ENCODE measurements at regions not wholly inside any gene's neighbourhood (a gene's known extent, or its start where the extent isn't known, plus 50 kb on each side); places are given as distances from the start of the nearest gene placed in this dataset.

DNA sequence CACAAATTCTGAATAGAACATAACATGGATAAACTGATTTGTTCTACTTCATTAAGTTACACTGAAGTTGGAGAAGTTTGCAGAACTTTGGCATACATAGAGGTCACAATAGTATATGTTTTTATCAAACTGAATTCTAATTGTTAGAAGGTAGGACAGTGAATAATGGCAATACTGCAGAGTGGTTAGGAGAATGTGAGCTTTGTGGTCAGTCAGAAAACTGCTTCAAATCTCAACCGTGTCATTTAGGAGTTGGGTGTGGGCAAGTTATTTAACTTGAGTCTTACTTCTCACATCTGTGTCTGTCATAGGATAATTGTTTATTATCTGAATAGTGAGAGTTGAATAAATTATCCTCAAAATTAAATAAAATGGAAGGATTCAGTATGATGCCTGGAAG lies 374.6 kb upstream of the SYT1 start:
- Histone ChIP-seq H3K9me3 (no peaks in the 10 kb centered on the region), H3K4me1 (no peaks in the 10 kb centered on the region), H3K36me3 (no peaks in the 10 kb centered on the region), H3K4me3 (ENCODE audit: low read depth, low read length) (no peak overlapping the region), H3K27me3 (no peaks in the 10 kb centered on the region)
- DNase-seq = no peak
- TF ChIP-seq, protein P1, sequence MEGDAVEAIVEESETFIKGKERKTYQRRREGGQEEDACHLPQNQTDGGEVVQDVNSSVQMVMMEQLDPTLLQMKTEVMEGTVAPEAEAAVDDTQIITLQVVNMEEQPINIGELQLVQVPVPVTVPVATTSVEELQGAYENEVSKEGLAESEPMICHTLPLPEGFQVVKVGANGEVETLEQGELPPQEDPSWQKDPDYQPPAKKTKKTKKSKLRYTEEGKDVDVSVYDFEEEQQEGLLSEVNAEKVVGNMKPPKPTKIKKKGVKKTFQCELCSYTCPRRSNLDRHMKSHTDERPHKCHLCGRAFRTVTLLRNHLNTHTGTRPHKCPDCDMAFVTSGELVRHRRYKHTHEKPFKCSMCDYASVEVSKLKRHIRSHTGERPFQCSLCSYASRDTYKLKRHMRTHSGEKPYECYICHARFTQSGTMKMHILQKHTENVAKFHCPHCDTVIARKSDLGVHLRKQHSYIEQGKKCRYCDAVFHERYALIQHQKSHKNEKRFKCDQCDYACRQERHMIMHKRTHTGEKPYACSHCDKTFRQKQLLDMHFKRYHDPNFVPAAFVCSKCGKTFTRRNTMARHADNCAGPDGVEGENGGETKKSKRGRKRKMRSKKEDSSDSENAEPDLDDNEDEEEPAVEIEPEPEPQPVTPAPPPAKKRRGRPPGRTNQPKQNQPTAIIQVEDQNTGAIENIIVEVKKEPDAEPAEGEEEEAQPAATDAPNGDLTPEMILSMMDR (IDR thresholded peaks at IDR 0.05; ENCODE audit: low read depth, low read length) = no peak

DNA sequence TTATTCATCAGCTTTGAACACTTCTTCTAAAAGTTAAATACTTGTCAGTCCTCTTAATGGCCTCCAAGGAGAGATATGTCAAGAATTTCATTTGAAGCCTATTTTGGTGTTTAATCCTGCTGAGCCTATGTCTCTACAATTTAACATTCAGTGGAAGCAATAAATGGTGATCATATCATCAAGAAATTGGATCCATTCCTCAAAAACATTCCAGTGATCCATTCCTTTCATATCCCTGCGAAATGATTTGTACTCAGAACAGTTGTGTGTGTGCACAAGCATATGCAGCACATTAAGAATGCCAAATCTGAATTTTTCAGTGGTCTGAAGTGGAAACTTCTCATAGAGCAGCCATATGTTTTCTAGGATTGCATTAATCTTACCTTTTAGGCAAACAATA lies 373.7 kb upstream of the SYT1 start:
- no peaks in the 10 kb centered on the region for H3K9me3 ChIP-seq
- no peak overlapping the region for H3K4me3 ChIP-seq (ENCODE audit: low read depth, low read length)
- TF ChIP-seq, protein P1 (IDR thresholded peaks at IDR 0.05; ENCODE audit: low read depth, low read length) = no peak
- H3K4me1 ChIP-seq = no peaks in the 10 kb centered on the region
- no peak for DNase-seq
- no peaks in the 10 kb centered on the region for H3K36me3 ChIP-seq
- no peaks in the 10 kb centered on the region for H3K27me3 ChIP-seq

DNA sequence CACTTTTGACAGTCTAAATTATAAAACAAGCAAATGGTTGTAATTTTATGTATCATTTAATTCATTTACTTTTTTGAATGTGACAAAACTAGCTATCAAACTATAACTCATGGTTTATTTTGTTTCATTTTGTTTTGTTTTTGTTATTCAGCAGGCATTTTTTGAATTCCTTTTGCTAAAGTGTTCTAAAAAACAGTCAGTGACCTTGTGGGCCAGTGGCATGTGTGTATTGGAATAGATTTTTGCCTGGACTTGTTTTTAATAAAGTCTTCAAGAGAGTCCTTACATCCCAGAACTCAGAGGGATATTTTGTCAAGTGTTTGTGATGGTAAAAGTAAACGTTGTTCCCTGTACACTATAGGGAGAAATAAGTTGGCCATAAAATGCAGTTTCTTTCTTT lies 369.7 kb upstream of the SYT1 start:
- Histone ChIP-seq H3K9me3 (no peaks in the 10 kb centered on the region), H3K4me1 (no peaks in the 10 kb centered on the region), H3K36me3 (no peaks in the 10 kb centered on the region), H3K4me3 (ENCODE audit: low read depth, low read length) (no peak overlapping the region), H3K27me3 (no peaks in the 10 kb centered on the region)
- TF ChIP-seq, protein P1 (IDR thresholded peaks at IDR 0.05; ENCODE audit: low read depth, low read length) = no peak
- no peak for DNase-seq

DNA sequence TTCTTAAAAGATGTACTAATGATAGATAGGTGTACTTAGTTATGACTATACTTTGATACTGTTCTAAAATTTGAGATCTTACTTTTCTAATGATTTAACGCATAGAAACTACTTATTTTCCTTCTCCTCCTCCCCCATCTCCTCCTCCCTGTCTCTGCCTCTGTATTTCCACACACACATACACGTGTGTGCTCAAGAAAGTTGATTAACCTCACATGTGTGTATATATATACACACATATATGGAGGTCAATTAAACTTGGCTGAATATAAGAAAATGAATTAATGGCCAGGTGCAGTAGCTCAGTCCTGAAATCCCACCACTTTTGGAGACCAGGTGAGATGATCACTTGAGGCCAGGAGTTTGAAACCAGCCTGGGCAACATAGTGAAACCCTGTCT lies 362.7 kb upstream of the SYT1 start:
- Histone ChIP-seq H3K36me3 (no peaks in the 10 kb centered on the region), H3K9me3 (no peaks in the 10 kb centered on the region), H3K4me1 (no peaks in the 10 kb centered on the region), H3K4me3 (ENCODE audit: low read depth, low read length) (no peak overlapping the region), H3K27me3 (no peaks in the 10 kb centered on the region)
- no peak for DNase-seq
- TF ChIP-seq, protein P1 (IDR thresholded peaks at IDR 0.05; ENCODE audit: low read depth, low read length) = no peak

DNA sequence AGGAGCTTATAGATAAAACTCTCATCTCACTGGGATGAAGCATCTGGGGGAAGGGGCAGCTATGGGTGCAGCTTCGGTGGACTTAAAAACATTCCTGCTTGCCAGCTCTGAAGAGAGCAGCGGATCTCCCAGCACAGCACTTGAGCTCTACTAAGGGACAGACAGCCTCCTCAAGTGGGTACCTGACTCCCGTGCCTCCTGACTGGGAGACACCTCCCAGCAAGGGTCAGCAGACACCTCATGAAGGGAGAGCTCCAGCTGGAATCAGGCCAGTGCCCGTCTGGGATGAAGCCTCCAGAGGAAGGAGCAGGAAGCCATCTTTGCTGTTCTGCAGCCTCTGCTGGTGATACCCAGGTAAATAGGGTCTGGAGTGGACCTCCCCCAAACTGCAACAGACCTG lies 345.2 kb upstream of the SYT1 start:
- DNase-seq = no peak
- TF ChIP-seq, protein P1 (IDR thresholded peaks at IDR 0.05; ENCODE audit: low read depth, low read length) = no peak
- Histone ChIP-seq H3K4me3 (ENCODE audit: low read depth, low read length) (no peak overlapping the region), H3K9me3 (0 out of 2 replicates have a peak, but pooled peaks cover 2% of the 10 kb centered on the region), H3K36me3 (no peaks in the 10 kb centered on the region), H3K4me1 (no peaks in the 10 kb centered on the region), H3K27me3 (no peaks in the 10 kb centered on the region)

DNA sequence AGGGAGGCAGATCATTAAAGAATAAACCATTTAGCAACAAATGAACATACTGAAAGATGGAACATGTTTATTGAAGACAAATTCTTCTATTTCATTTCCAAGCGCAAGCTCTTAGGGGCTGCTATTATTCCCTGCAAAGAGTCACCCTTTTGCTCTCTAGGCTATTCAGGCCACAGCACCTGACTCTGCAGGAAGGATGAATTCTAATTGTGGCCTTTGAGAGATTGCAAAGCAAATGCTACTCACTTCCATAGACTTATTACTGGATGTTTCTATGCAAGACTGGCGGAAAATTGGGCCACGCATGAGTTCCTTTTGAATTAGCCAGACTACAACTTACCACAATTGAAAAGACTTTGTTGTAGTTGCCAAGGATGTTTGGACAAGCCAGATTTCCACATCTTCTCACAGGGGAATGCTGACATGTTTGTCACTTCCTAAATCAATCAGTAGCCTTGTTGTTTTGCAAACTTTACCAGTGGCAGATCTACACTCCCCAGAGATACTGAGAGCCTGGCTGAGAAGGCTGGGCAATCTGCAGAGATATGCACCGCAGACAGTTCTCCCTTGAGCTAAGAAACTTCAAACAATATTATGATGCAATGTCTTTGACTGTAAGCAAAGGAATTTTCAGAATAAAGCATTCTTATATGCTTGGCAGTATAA lies 334.3 kb upstream of the SYT1 start:
- Histone ChIP-seq H3K4me3 (ENCODE audit: low read depth, low read length) (no peak overlapping the region), H3K27me3 (no peaks in the 10 kb centered on the region), H3K9me3 (no peaks in the 10 kb centered on the region), H3K36me3 (no peaks in the 10 kb centered on the region), H3K4me1 (no peaks in the 10 kb centered on the region)
- TF ChIP-seq, protein P1 (IDR thresholded peaks at IDR 0.05; ENCODE audit: low read depth, low read length) = no peak
- no peak for DNase-seq

Measured in BE2C (cell line).